Activated CD8-positive, alpha-beta T cell treated with anti-CD3 and anti-CD28 coated beads, Interleukin-2, amount 10 ng/mL, durations not matched to agents 7 days and 5 days (primary cell): ENCODE measurements at regions not wholly inside any gene's neighbourhood (a gene's known extent, or its start where the extent isn't known, plus 50 kb on each side); places are given as distances from the start of the nearest gene placed in this dataset.

ENCODE experiments used
- ATAC-seq: fragments of 150-1000 bp; cut with Tn5 transposase; one replicate; pipeline ENCODE4 v1.10.0; 2021; ENCODE audit warnings: moderate library complexity
- CTCF ChIA-PET: fragments of 350-600 bp; sonication (Branson Sonifier 250); formaldehyde crosslinking; loops from one replicate; lab custom pipeline; 2021; ENCODE audit warnings: antibody characterized with exemption; lab: Charles Lee
- POLR2A ChIA-PET: fragments of 350-600 bp; sonication (Branson Sonifier 250); formaldehyde crosslinking; loops from one replicate; lab custom pipeline; 2021; ENCODE audit warnings: antibody characterized with exemption; lab: Charles Lee
- DNase-seq: peaks from one replicate; pipeline ENCODE4 v3.0.0-alpha.2; 2020
- H3K27ac Mint-ChIP-seq: one replicate; pipeline ENCODE4 v1.8.0; 2021; ENCODE audit warnings: mild to moderate bottlenecking, mixed read lengths
- H3K27me3 Mint-ChIP-seq: one replicate; pipeline ENCODE4 v1.8.0; 2021; ENCODE audit warnings: low read depth, mixed read lengths
- H3K36me3 Mint-ChIP-seq: one replicate; pipeline ENCODE4 v1.8.0; 2021; ENCODE audit warnings: low read depth, mixed read lengths
- H3K4me1 Mint-ChIP-seq: one replicate; pipeline ENCODE4 v1.8.0; 2021; ENCODE audit warnings: low read depth, mixed read lengths
- H3K4me3 Mint-ChIP-seq: one replicate; pipeline ENCODE4 v1.8.0; 2021; ENCODE audit warnings: mild to moderate bottlenecking, mixed read lengths
- H3K9me3 Mint-ChIP-seq: one replicate; pipeline ENCODE4 v1.8.0; 2022; ENCODE audit warnings: mixed read lengths; ENCODE audit not compliant: insufficient read depth

- ATAC-seq (no peak), DNase-seq (no peak)
- no peaks in the 10 kb centered on the region for H3K4me1 Mint-ChIP-seq
- H3K4me3 Mint-ChIP-seq, result no peak overlapping the region
- H3K27ac Mint-ChIP-seq, result no peak overlapping the region
- H3K36me3 Mint-ChIP-seq, result no peaks in the 10 kb centered on the region
- H3K27me3 Mint-ChIP-seq, result peaks cover 13% of the 10 kb centered on the region
- ChIA-PET POLR2A (no interaction called here), CTCF (interaction anchor here (1.0 to 1.2 kb wide), 2 partner anchors 8 to 9 kb away, joined by 3 read pairs; no protein-coding TSS in a partner anchor)
- no peaks in the 10 kb centered on the region for H3K9me3 Mint-ChIP-seq
These were observed 73.9 kb downstream of the LSM3 start for GRCh38 chr3:14252321-14253021.

GRCh38 chr3:14253022-14253706, 74.5 kb downstream of the LSM3 start:
- Mint-ChIP-seq H3K9me3 (no peaks in the 10 kb centered on the region), H3K4me3 (no peak overlapping the region), H3K36me3 (no peaks in the 10 kb centered on the region), H3K4me1 (no peaks in the 10 kb centered on the region), H3K27me3 (peaks cover 11% of the 10 kb centered on the region), H3K27ac (no peak overlapping the region)
- ATAC-seq, result no peak
- DNase-seq, result no peak
- ChIA-PET CTCF (interaction anchor here (1.0 kb wide), 1 partner anchor 8 kb away, joined by 3 read pairs; no protein-coding TSS in a partner anchor), POLR2A (no interaction called here)

- H3K9me3 Mint-ChIP-seq, result no peaks in the 10 kb centered on the region
These were observed 75.2 kb downstream of the LSM3 start for GRCh38 chr3:14253707-14254382.

GRCh38 chr3:14254812-14255702, 76.4 kb downstream of the LSM3 start:
- no peak for ATAC-seq
- no peaks in the 10 kb centered on the region for H3K4me1 Mint-ChIP-seq
- no peak overlapping the region for H3K27ac Mint-ChIP-seq
- DNase-seq, result no peak
- H3K36me3 Mint-ChIP-seq, result no peaks in the 10 kb centered on the region
- CTCF ChIA-PET, result no interaction called here
- POLR2A ChIA-PET, result no interaction called here
- no peak overlapping the region for H3K4me3 Mint-ChIP-seq
- no peaks in the 10 kb centered on the region for H3K9me3 Mint-ChIP-seq
- peaks cover 9% of the 10 kb centered on the region for H3K27me3 Mint-ChIP-seq

More at GRCh38 chr3:14253707-14254382, 75.2 kb downstream of the LSM3 start:
- no peak for ATAC-seq
- CTCF ChIA-PET, result no interaction called here
- Mint-ChIP-seq H3K27ac (no peak overlapping the region), H3K27me3 (peaks cover 9% of the 10 kb centered on the region), H3K4me3 (no peak overlapping the region), H3K4me1 (no peaks in the 10 kb centered on the region), H3K36me3 (no peaks in the 10 kb centered on the region)
- POLR2A ChIA-PET, result no interaction called here
- no peak for DNase-seq

- Mint-ChIP-seq H3K9me3 (no peaks in the 10 kb centered on the region), H3K36me3 (no peaks in the 10 kb centered on the region), H3K4me3 (no peak overlapping the region), H3K27me3 (peaks cover 12% of the 10 kb centered on the region), H3K4me1 (no peaks in the 10 kb centered on the region), H3K27ac (no peak overlapping the region)
- DNase-seq (no peak), ATAC-seq (no peak)
- CTCF ChIA-PET, result interaction anchor here (2.3 kb wide), 1 partner anchor 359 kb away, joined by 9 read pairs; no protein-coding TSS in a partner anchor
- POLR2A ChIA-PET, result no interaction called here
These were observed 77.4 kb downstream of the LSM3 start for GRCh38 chr3:14256046-14256445.

GRCh38 chr3:14256561-14257342, 78.1 kb downstream of the LSM3 start:
- Mint-ChIP-seq H3K4me1 (no peaks in the 10 kb centered on the region), H3K4me3 (no peak overlapping the region), H3K9me3 (no peaks in the 10 kb centered on the region), H3K27ac (no peak overlapping the region), H3K27me3 (peaks cover 15% of the 10 kb centered on the region), H3K36me3 (no peaks in the 10 kb centered on the region)
- ATAC-seq (no peak), DNase-seq (no peak)
- POLR2A ChIA-PET, result no interaction called here
- CTCF ChIA-PET, result interaction anchor here (1.1 to 2.3 kb wide), 5 partner anchors 53 to 360 kb away, joined by 3 to 9 read pairs (median 4); no protein-coding TSS in a partner anchor

GRCh38 chr3:14258906-14259904, 80.6 kb downstream of the LSM3 start:
- CTCF ChIA-PET, result interaction anchor here (1.2 to 6.0 kb wide), 4 partner anchors 56 to 208 kb away, joined by 3 to 30 read pairs (median 6); no protein-coding TSS in a partner anchor
- Mint-ChIP-seq H3K9me3 (no peaks in the 10 kb centered on the region), H3K36me3 (no peaks in the 10 kb centered on the region), H3K4me3 (no peak overlapping the region), H3K27me3 (peaks cover 25% of the 10 kb centered on the region), H3K27ac (no peak overlapping the region), H3K4me1 (no peaks in the 10 kb centered on the region)
- POLR2A ChIA-PET, result no interaction called here
- no peak for ATAC-seq
- no peak for DNase-seq

GRCh38 chr3:14260463-14260862, 81.8 kb downstream of the LSM3 start:
- H3K27ac Mint-ChIP-seq, result no peak overlapping the region
- no peaks in the 10 kb centered on the region for H3K9me3 Mint-ChIP-seq
- ChIA-PET CTCF (interaction anchor here (0.6 to 6.0 kb wide), 8 partner anchors 8 to 289 kb away, joined by 3 to 30 read pairs (median 4); no protein-coding TSS in a partner anchor), POLR2A (no interaction called here)
- no peak overlapping the region for H3K4me3 Mint-ChIP-seq
- ATAC-seq (no peak), DNase-seq (no peak)
- no peaks in the 10 kb centered on the region for H3K36me3 Mint-ChIP-seq
- H3K27me3 Mint-ChIP-seq, result peaks cover 18% of the 10 kb centered on the region
- H3K4me1 Mint-ChIP-seq, result no peaks in the 10 kb centered on the region

- H3K36me3 Mint-ChIP-seq, result no peaks in the 10 kb centered on the region
- peak; percentile 79 for DNase-seq
- ChIA-PET CTCF (interaction anchor here (0.6 to 6.0 kb wide), 13 partner anchors 9 to 288 kb away, joined by 3 to 30 read pairs (median 4); no protein-coding TSS in a partner anchor), POLR2A (no interaction called here)
- no peak overlapping the region for H3K4me3 Mint-ChIP-seq
- peaks cover 15% of the 10 kb centered on the region for H3K27me3 Mint-ChIP-seq
- peak; percentile 73 for ATAC-seq
- H3K27ac Mint-ChIP-seq, result no peak overlapping the region
- no peaks in the 10 kb centered on the region for H3K9me3 Mint-ChIP-seq
- H3K4me1 Mint-ChIP-seq, result no peaks in the 10 kb centered on the region
These were observed 82.6 kb downstream of the LSM3 start for GRCh38 chr3:14261229-14261628.

GRCh38 chr3:14262212-14262611, 83.6 kb downstream of the LSM3 start:
- DNase-seq (no peak), ATAC-seq (no peak)
- Mint-ChIP-seq H3K27me3 (peaks cover 15% of the 10 kb centered on the region), H3K4me1 (no peaks in the 10 kb centered on the region), H3K4me3 (no peak overlapping the region), H3K9me3 (no peaks in the 10 kb centered on the region), H3K36me3 (no peaks in the 10 kb centered on the region), H3K27ac (no peak overlapping the region)
- POLR2A ChIA-PET, result no interaction called here
- CTCF ChIA-PET, result interaction anchor here (0.7 to 6.0 kb wide), 8 partner anchors 10 to 287 kb away, joined by 3 to 30 read pairs (median 4); no protein-coding TSS in a partner anchor
